ENCODE measurements at regions not wholly inside any gene's neighbourhood (a gene's known extent, or its start where the extent isn't known, plus 50 kb on each side); places are given as distances from the start of the nearest gene placed in this dataset.

GRCh38 chr12:130031041-130031440 lies 127.2 kb upstream of the TMEM132D start:
- TF ChIP-seq CTCF (IDR thresholded peaks at IDR 0.05) = no peak
- no peaks in the 10 kb centered on the region for H3K9me3 ChIP-seq

DNA sequence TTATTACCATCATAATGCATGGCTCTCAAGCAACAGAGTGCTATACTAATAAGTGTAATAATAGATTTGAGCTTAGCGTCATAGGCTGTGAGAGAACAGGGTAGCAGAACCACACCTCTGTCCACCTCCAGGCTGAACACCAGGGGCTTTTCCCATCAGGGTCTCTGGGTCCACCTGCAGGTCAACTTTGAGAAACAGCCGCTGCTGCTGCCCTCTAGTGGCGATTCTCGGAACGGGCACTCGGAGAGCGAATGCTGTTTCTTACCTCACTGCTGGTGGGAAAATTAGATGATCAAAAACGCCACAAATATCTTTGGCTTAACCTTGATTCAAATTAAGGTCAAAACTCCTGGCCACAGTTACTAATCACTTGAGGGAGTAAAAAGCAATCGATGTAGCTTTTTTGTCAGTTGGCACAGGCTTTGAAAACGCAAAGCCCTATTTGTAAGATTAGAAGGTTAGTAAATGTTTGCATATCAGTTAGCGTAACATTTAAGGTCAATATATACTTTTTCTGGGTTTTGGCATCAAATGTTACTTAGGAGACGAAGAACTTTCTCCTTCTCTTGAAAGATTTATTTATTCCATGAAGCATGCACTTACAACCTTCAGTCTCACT lies 127.9 kb upstream of the TMEM132D start:
- TF ChIP-seq CTCF (IDR thresholded peaks at IDR 0.05) = peak; percentile 69
- H3K4me1 ChIP-seq (ENCODE audit: control insufficient read depth in 1 of 2, insufficient read depth in 1 of 2, low read depth in 1 of 2, low read length in 1 of 2) = no peaks in the 10 kb centered on the region
- H3K27ac ChIP-seq = no peak overlapping the region
- H3K27me3 ChIP-seq = no peaks in the 10 kb centered on the region
- no peak overlapping the region for H3K4me3 ChIP-seq (ENCODE audit: low read depth in 1 of 2, low read length in 1 of 2)
- H3K36me3 ChIP-seq = no peaks in the 10 kb centered on the region
- H3K9me3 ChIP-seq = no peaks in the 10 kb centered on the region

More at GRCh38 chr12:130031041-130031440, 127.2 kb upstream of the TMEM132D start:
- Histone ChIP-seq H3K4me3 (ENCODE audit: low read depth in 1 of 2, low read length in 1 of 2) (no peak overlapping the region), H3K36me3 (no peaks in the 10 kb centered on the region), H3K4me1 (ENCODE audit: control insufficient read depth in 1 of 2, insufficient read depth in 1 of 2, low read depth in 1 of 2, low read length in 1 of 2) (no peaks in the 10 kb centered on the region), H3K27me3 (no peaks in the 10 kb centered on the region), H3K27ac (no peak overlapping the region)

DNA sequence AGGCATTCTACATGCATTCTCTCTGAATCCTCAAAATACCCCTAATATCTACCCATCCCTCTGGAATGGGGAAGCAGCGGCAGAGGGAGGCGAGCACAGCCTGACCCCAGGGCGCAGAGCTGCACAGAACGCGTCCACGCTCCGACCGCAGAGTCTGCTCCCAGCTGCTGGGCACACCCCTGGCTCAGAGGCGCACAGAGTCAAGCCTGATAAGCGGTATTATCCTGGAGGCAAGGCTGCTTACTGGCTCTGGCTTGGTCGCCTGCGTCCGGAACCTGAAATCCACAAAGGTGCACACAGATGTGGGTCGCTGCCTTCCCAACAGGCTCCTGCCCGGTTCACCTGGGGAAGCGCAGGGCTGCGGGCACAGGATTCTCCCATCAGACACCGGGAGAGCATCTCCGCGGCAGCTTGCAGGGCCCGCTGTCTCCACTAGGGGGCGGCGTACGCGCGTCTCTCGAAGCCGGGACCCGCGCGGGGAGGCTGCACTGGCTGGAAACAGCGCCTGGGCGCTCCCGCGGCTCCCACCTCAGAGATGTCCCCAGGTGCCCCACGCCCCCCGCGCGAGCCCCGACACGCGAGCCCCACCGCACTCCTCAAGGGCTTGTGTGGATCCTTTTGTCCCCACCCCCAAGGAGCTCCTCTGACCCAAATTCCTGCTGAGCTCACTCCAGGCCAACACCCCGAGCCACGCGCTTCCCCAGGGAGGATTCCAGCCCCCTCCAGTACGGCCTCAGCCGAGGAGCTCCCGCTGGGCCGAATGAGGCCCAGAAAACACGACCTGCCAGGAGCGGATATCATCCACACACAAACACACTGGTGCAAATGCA lies 120.1 kb upstream of the FZD10 start:
- Histone ChIP-seq H3K9me3 (no peaks in the 10 kb centered on the region), H3K36me3 (no peaks in the 10 kb centered on the region), H3K4me3 (ENCODE audit: low read depth in 1 of 2, low read length in 1 of 2) (no peak overlapping the region), H3K27ac (no peak overlapping the region), H3K27me3 (peaks cover 51% of the 10 kb centered on the region), H3K4me1 (ENCODE audit: control insufficient read depth in 1 of 2, insufficient read depth in 1 of 2, low read depth in 1 of 2, low read length in 1 of 2) (no peaks in the 10 kb centered on the region)
- TF ChIP-seq CTCF (IDR thresholded peaks at IDR 0.05) = no peak

DNA sequence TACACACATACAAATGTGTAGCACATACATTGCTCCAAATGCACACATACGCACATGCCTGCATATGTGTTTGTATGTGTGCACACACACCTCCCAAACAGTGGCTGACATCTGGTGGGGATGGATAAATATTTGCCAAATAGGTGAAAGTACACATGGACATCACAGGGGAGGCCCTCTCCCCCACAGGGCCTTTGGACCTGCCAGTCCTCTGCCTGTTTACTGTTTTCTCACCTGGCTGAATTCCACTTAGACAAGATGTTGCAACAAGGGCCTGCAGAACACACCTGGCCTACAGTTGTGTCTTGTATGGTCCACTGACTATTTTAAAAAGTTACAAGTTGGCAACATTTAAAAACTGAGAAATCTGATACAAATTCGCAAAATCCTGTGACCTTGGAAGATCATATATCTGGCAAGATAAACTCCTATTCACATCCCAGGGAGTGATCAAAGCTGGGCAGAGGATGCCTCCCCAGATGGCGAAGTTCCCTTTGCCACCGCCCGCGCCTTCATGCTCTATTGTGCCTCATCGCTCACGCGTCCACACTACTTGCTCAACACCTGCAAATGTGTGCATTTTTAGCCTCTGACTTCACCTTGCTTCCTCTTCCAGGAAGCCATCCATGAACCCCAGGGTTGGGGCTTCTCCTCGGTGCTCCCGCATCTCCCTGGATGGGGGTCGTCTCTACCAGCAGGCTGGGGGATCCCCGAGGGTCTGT lies 118.4 kb upstream of the FZD10 start:
- Histone ChIP-seq H3K4me3 (ENCODE audit: low read depth in 1 of 2, low read length in 1 of 2) (no peak overlapping the region), H3K27me3 (peaks cover 51% of the 10 kb centered on the region)

More for the DNA sequence above, 118.4 kb upstream of the FZD10 start:
- no peak overlapping the region for H3K27ac ChIP-seq
- TF ChIP-seq CTCF (IDR thresholded peaks at IDR 0.05) = no peak
- H3K36me3 ChIP-seq = no peaks in the 10 kb centered on the region
- H3K9me3 ChIP-seq = no peaks in the 10 kb centered on the region
- no peaks in the 10 kb centered on the region for H3K4me1 ChIP-seq (ENCODE audit: control insufficient read depth in 1 of 2, insufficient read depth in 1 of 2, low read depth in 1 of 2, low read length in 1 of 2)
